Suprapubic skin (tissue), 4 donors: ENCODE measurements at regions not wholly inside any gene's neighbourhood (a gene's known extent, or its start where the extent isn't known, plus 50 kb on each side); places are given as distances from the start of the nearest gene placed in this dataset.

ENCODE experiments used
- DNase-seq, 2 donors: peaks; one replicate each; pipeline ENCODE4 v3.0.0-alpha.2; 2019; ENCODE audit warnings: low spot score in 2 of 2
- H3K27ac ChIP-seq: fragments of 200-600 bp; sonication (generic); one replicate; pipeline ENCODE4 v1.5.1; 2019
- H3K27me3 ChIP-seq: fragments of 200-600 bp; sonication (generic); one replicate; pipeline ENCODE4 v1.5.1; 2019
- H3K36me3 ChIP-seq: fragments of 200-600 bp; sonication (generic); one replicate; pipeline ENCODE4 v1.5.1; 2019
- H3K4me1 ChIP-seq: fragments of 200-600 bp; sonication (generic); one replicate; pipeline ENCODE4 v1.5.1; 2019
- H3K4me3 ChIP-seq: fragments of 200-600 bp; sonication (generic); one replicate; pipeline ENCODE4 v1.5.1; 2019; ENCODE audit warnings: mild to moderate bottlenecking
- H3K9me3 ChIP-seq: fragments of 200-600 bp; sonication (generic); one replicate; pipeline ENCODE4 v1.5.1; 2019
- CTCF ChIP-seq, 2 donors: fragments of 200-600 bp in 1 of 2; fragments of 450-650 bp in 1 of 2; sonication (generic) in 1 of 2; IDR thresholded peaks; one replicate each; pipeline ENCODE4 v1.5.1; 2016 to 2019; ENCODE audit warnings: antibody characterized with exemption in 2 of 2, mild to moderate bottlenecking in 1 of 2, moderate library complexity in 1 of 2
- EP300 ChIP-seq: sonication (generic); formaldehyde crosslinking; IDR thresholded peaks from one replicate; pipeline ENCODE4 v1.6.1; 2017; ENCODE audit warnings: antibody characterized with exemption
- POLR2A ChIP-seq, 2 donors: fragments of 450-650 bp; IDR thresholded peaks; one replicate each; pipeline ENCODE4 v1.6.1; 2017; ENCODE audit warnings: antibody characterized with exemption in 2 of 2, mild to moderate bottlenecking in 2 of 2, moderate library complexity in 2 of 2
- POLR2AphosphoS5 ChIP-seq, 3 donors: sonication (generic); formaldehyde crosslinking; IDR thresholded peaks; one replicate each; pipeline ENCODE4 v1.6.1; 2017; ENCODE audit warnings: antibody characterized with exemption in 3 of 3
- WGBS: methylation state at CpG from one replicate; pipeline ENCODE4 v1.1.5; 2018; 5-methylcytosine and 5-hydroxymethylcytosine counted together

- peaks cover 3% of the 10 kb centered on the region for H3K27me3 ChIP-seq
- no peak for DNase-seq
- H3K4me3 ChIP-seq, result no peak overlapping the region
- TF ChIP-seq CTCF (IDR thresholded peaks at IDR 0.05) (no peak), EP300 (no peak), POLR2A (IDR thresholded peaks at IDR 0.05) (no peak), POLR2AphosphoS5 (IDR thresholded peaks at IDR 0.05) (no peak)
- 71% methylated on average over 2 of the region's 2 CpGs for WGBS
- H3K36me3 ChIP-seq, result no peaks in the 10 kb centered on the region
- no peaks in the 10 kb centered on the region for H3K9me3 ChIP-seq
- no peaks in the 10 kb centered on the region for H3K4me1 ChIP-seq
- H3K27ac ChIP-seq, result no peak overlapping the region
These were observed 314.3 kb upstream of the TBX3 start for GRCh38 chr12:114998118-114998749.

GRCh38 chr12:114996382-114996781, 312.4 kb upstream of the TBX3 start:
- 90% methylated on average over 5 of the region's 5 CpGs for WGBS
- TF ChIP-seq CTCF (IDR thresholded peaks at IDR 0.05), result no peak
- TF ChIP-seq POLR2AphosphoS5 (IDR thresholded peaks at IDR 0.05), result no peak
- TF ChIP-seq EP300, result no peak
- no peak for TF ChIP-seq POLR2A (IDR thresholded peaks at IDR 0.05)
- H3K4me1 ChIP-seq, result no peaks in the 10 kb centered on the region
- no peak overlapping the region for H3K4me3 ChIP-seq
- peaks cover 3% of the 10 kb centered on the region for H3K27me3 ChIP-seq
- H3K27ac ChIP-seq, result no peak overlapping the region
- no peaks in the 10 kb centered on the region for H3K9me3 ChIP-seq
- no peaks in the 10 kb centered on the region for H3K36me3 ChIP-seq
- DNase-seq, result no peak

- TF ChIP-seq POLR2A (IDR thresholded peaks at IDR 0.05) (no peak), POLR2AphosphoS5 (IDR thresholded peaks at IDR 0.05) (no peak), EP300 (no peak), CTCF (IDR thresholded peaks at IDR 0.05) (no peak)
- 80% methylated on average over 2 of the region's 2 CpGs for WGBS
These were observed 311.9 kb upstream of the TBX3 start for GRCh38 chr12:114995891-114996290.

GRCh38 chr12:114993165-114993564, 309.2 kb upstream of the TBX3 start:
- no peak for DNase-seq
- no peaks in the 10 kb centered on the region for H3K36me3 ChIP-seq
- no peaks in the 10 kb centered on the region for H3K4me1 ChIP-seq
- no peaks in the 10 kb centered on the region for H3K9me3 ChIP-seq
- H3K27ac ChIP-seq, result no peak overlapping the region
- H3K4me3 ChIP-seq, result no peak overlapping the region
- WGBS, result 49% methylated on average over 3 of the region's 3 CpGs
- TF ChIP-seq POLR2A (IDR thresholded peaks at IDR 0.05), result no peak
- no peak for TF ChIP-seq CTCF (IDR thresholded peaks at IDR 0.05)
- TF ChIP-seq EP300, result no peak
- TF ChIP-seq POLR2AphosphoS5 (IDR thresholded peaks at IDR 0.05), result no peak
- no peaks in the 10 kb centered on the region for H3K27me3 ChIP-seq

More at GRCh38 chr12:114995891-114996290, 311.9 kb upstream of the TBX3 start:
- Histone ChIP-seq H3K4me3 (no peak overlapping the region), H3K27ac (no peak overlapping the region), H3K9me3 (no peaks in the 10 kb centered on the region), H3K36me3 (no peaks in the 10 kb centered on the region), H3K27me3 (peaks cover 3% of the 10 kb centered on the region), H3K4me1 (no peaks in the 10 kb centered on the region)
- no peak for DNase-seq

- no peak overlapping the region for H3K27ac ChIP-seq
- 46% methylated on average over 1 of the region's 1 CpG for WGBS
- no peak overlapping the region for H3K4me3 ChIP-seq
- no peaks in the 10 kb centered on the region for H3K4me1 ChIP-seq
- H3K36me3 ChIP-seq, result no peaks in the 10 kb centered on the region
- H3K9me3 ChIP-seq, result no peaks in the 10 kb centered on the region
- no peaks in the 10 kb centered on the region for H3K27me3 ChIP-seq
- TF ChIP-seq POLR2AphosphoS5 (IDR thresholded peaks at IDR 0.05) (no peak), EP300 (no peak), POLR2A (IDR thresholded peaks at IDR 0.05) (no peak), CTCF (IDR thresholded peaks at IDR 0.05) (no peak)
- DNase-seq, result no peak
These were observed 308.5 kb upstream of the TBX3 start for GRCh38 chr12:114992443-114992842.
